ENCODE measurements at regions not wholly inside any gene's neighbourhood (a gene's known extent, or its start where the extent isn't known, plus 50 kb on each side); places are given as distances from the start of the nearest gene placed in this dataset.
"Not testable (repeated sequence)": the region's sequence is repeated elsewhere in the genome, so short reads cannot be mapped to it uniquely, and the experiment has no call there.

GRCh38 chr5:4023753-4024335 is 428.2 kb downstream of the IRX1 start:
- DNase-seq (ENCODE audit: low read depth), result no peak
- no peak for TF ChIP-seq CTCF (IDR thresholded peaks at IDR 0.05; ENCODE audit: control insufficient read depth, insufficient read depth, low read depth, low read length, missing control alignments)
- H3K4me3 ChIP-seq (ENCODE audit: control insufficient read depth, low read depth, low read length), result no peak overlapping the region

- DNase-seq (ENCODE audit: low read depth), result no peak
- TF ChIP-seq CTCF (IDR thresholded peaks at IDR 0.05; ENCODE audit: control insufficient read depth, insufficient read depth, low read depth, low read length, missing control alignments), result no peak
- H3K4me3 ChIP-seq (ENCODE audit: control insufficient read depth, low read depth, low read length), result no peak overlapping the region
These were observed 431.6 kb downstream of the IRX1 start for GRCh38 chr5:4027088-4027734.

- TF ChIP-seq CTCF (IDR thresholded peaks at IDR 0.05; ENCODE audit: control insufficient read depth, insufficient read depth, low read depth, low read length, missing control alignments), result no peak
- no peak overlapping the region for H3K4me3 ChIP-seq (ENCODE audit: control insufficient read depth, low read depth, low read length)
- no peak for DNase-seq (ENCODE audit: low read depth)
These were observed 432.8 kb downstream of the IRX1 start for GRCh38 chr5:4028384-4028783.

- not testable (repeated sequence) for DNase-seq (ENCODE audit: low read depth); H3K4me3 ChIP-seq (ENCODE audit: control insufficient read depth, low read depth, low read length)
These were observed 437.9 kb downstream of the IRX1 start for GRCh38 chr5:4033546-4033945.

- TF ChIP-seq CTCF (IDR thresholded peaks at IDR 0.05; ENCODE audit: control insufficient read depth, insufficient read depth, low read depth, low read length, missing control alignments), result no peak
- no peak for DNase-seq (ENCODE audit: low read depth)
- H3K4me3 ChIP-seq (ENCODE audit: control insufficient read depth, low read depth, low read length), result no peak overlapping the region
These were observed 441.2 kb downstream of the IRX1 start for GRCh38 chr5:4036861-4037260.

GRCh38 chr5:4038994-4039393 is 443.4 kb downstream of the IRX1 start:
- no peak for TF ChIP-seq CTCF (IDR thresholded peaks at IDR 0.05; ENCODE audit: control insufficient read depth, insufficient read depth, low read depth, low read length, missing control alignments)
- no peak overlapping the region for H3K4me3 ChIP-seq (ENCODE audit: control insufficient read depth, low read depth, low read length)
- DNase-seq (ENCODE audit: low read depth), result no peak

- H3K4me3 ChIP-seq (ENCODE audit: control insufficient read depth, low read depth, low read length), result no peak overlapping the region
- no peak for DNase-seq (ENCODE audit: low read depth)
- no peak for TF ChIP-seq CTCF (IDR thresholded peaks at IDR 0.05; ENCODE audit: control insufficient read depth, insufficient read depth, low read depth, low read length, missing control alignments)
These were observed 446.7 kb downstream of the IRX1 start for GRCh38 chr5:4042311-4042710.

All from AG09309 (cell line).